BJ (cell line): ENCODE measurements at regions not wholly inside any gene's neighbourhood (a gene's known extent, or its start where the extent isn't known, plus 50 kb on each side); places are given as distances from the start of the nearest gene placed in this dataset.
"Not testable (repeated sequence)": the region's sequence is repeated elsewhere in the genome, so short reads cannot be mapped to it uniquely, and the experiment has no call there.

Experiments used
- CTCF ChIA-PET: fragments of 350-600 bp; formaldehyde crosslinking; extraction: SDS; loops from one replicate; lab custom pipeline; 2021; ENCODE audit warnings: antibody characterized with exemption, inconsistent platforms; lab: Yijun Ruan, JAX
- POLR2A ChIA-PET: fragments of 300-600 bp; sonication (Branson Sonifier 250); formaldehyde crosslinking; extraction: SDS; loops from one replicate; lab custom pipeline; 2021; ENCODE audit warnings: antibody characterized with exemption; lab: Charles Lee
- DNase-seq: peaks from one replicate; pipeline ENCODE4 v3.0.0-alpha.2; 2011; ENCODE audit warnings: low read depth
- H3K27me3 ChIP-seq: 2 replicates; pipeline ENCODE4 v1.6.0; 2011; ENCODE audit warnings: low read length; ENCODE audit not compliant: control insufficient read depth, insufficient read depth
- H3K36me3 ChIP-seq: 2 replicates; pipeline ENCODE4 v1.5.1; 2011; ENCODE audit warnings: low read length; ENCODE audit not compliant: control insufficient read depth, insufficient read depth
- H3K4me3 ChIP-seq: 2 replicates; pipeline ENCODE4 v1.5.1; 2011; ENCODE audit warnings: low read depth, mild to moderate bottlenecking, control low read depth, low read length
- TF ChIP-seq, protein P1 (sequence below): IDR thresholded peaks from 2 replicates; pipeline ENCODE4 v1.5.1; 2011; ENCODE audit warnings: low read depth, mild to moderate bottlenecking, control low read depth, inconsistent platforms, low read length, moderate library complexity; ENCODE audit not compliant: insufficient read depth

DNA sequence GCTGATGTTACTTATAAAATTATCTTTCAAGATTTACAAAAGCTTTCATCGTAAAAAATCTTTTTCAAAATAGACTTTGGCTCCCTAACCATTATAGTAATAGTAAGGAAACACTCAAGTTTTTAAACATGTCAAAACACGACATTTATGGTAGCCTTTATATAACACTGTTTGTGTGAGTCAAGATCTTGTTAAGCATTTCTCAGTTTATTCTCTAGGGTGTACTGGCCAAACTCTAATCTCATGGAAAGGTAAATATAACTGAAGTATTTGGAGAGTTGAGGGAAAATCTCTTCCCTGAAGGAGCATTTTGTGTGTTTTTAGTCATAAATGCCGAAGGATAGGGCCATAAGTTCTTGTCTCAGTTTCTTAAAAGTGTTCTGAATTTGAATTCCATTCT, 790.9 kb upstream of the NCAM2 start:
- H3K36me3 ChIP-seq, result no peaks in the 10 kb centered on the region
- ChIA-PET CTCF (no interaction called here), POLR2A (no interaction called here)
- TF ChIP-seq, protein P1, sequence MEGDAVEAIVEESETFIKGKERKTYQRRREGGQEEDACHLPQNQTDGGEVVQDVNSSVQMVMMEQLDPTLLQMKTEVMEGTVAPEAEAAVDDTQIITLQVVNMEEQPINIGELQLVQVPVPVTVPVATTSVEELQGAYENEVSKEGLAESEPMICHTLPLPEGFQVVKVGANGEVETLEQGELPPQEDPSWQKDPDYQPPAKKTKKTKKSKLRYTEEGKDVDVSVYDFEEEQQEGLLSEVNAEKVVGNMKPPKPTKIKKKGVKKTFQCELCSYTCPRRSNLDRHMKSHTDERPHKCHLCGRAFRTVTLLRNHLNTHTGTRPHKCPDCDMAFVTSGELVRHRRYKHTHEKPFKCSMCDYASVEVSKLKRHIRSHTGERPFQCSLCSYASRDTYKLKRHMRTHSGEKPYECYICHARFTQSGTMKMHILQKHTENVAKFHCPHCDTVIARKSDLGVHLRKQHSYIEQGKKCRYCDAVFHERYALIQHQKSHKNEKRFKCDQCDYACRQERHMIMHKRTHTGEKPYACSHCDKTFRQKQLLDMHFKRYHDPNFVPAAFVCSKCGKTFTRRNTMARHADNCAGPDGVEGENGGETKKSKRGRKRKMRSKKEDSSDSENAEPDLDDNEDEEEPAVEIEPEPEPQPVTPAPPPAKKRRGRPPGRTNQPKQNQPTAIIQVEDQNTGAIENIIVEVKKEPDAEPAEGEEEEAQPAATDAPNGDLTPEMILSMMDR, result no peak
- no peak overlapping the region for H3K4me3 ChIP-seq
- no peak for DNase-seq
- H3K27me3 ChIP-seq, result no peaks in the 10 kb centered on the region

DNA sequence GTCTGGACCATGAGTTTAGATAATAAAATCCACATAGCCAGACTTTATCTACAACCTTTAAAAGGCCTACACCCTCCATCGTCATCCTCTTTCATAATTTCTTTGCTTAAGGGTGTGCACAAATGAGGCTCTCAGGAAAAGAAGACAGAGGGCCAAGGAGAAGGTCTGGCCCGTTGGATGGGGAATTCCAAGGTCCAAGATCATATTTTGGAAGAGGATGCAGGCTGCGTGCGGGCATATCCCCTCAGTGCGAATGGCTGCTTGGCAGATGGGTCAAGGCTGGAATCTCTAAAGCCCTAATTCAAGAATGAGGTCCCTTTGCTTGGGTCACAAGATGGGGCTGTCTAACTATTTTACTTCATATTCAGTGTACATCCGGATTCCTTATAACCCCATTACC, 782.2 kb upstream of the NCAM2 start:
- no peak for DNase-seq
- no peaks in the 10 kb centered on the region for H3K27me3 ChIP-seq
- TF ChIP-seq, protein P1, result no peak

DNA sequence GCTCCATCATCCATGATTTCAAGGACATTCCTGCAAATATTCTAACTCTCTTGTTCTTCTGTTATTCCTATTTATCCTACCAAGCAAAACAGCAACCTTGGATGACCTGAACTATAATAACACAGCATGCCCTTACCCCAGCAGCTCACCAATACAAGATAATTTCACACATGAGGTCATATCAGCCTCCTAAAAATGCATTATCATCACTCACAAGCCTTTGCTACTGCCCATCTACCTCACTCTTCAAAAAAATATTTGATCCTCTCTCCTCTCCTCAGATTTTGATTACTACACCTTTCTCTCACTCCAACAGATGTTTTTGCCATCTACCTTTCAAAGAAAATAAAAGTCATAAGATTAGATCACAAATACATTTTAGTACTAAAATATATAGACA, 777.6 kb upstream of the NCAM2 start:
- H3K27me3 ChIP-seq, result no peaks in the 10 kb centered on the region
- no peaks in the 10 kb centered on the region for H3K36me3 ChIP-seq
- TF ChIP-seq, protein P1, result no peak
- ChIA-PET POLR2A (no interaction called here), CTCF (no interaction called here)
- no peak for DNase-seq
- no peak overlapping the region for H3K4me3 ChIP-seq

More for the DNA sequence above, 782.2 kb upstream of the NCAM2 start:
- Histone ChIP-seq H3K36me3 (no peaks in the 10 kb centered on the region), H3K4me3 (no peak overlapping the region)
- ChIA-PET CTCF (no interaction called here), POLR2A (no interaction called here)

DNA sequence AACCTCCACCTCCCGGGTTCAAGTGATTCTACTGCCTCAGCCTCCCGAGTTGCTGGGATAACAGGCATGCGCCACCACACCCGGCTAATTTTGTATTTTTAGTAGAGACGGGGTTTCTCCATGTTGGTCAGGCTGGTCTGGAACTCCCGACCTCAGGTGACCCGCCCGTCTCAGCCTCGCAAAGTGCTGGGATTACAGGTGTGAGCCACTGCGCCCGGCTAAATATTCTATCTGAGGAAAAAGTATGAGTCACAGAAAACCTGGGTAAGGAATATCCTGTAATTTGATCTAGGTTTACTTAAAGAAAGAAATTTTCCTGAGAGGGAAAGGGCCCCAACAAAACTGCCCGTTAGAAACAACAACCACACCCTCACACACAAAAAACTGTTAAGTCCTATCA, 776.2 kb upstream of the NCAM2 start:
- CTCF ChIA-PET, H3K36me3 ChIP-seq: not testable (repeated sequence)

DNA sequence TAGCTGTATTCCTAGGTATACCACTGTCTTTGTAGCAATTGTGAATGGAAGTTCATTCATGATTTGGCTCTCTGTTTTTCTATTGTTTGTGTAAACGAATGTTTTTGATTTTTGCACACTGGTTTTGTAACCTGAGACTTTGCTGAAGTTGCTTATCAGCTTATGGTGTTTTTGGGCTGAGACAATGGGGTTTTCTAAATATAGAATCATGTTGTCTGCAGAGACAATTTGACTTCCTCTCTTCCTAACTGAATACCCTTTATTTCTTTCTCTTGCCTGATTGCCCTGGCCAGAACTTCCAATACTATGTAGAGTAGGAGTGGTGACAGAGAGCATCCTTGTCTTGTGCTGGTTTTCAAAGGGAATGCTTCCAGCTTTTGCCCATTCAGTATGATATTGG, 761.6 kb upstream of the NCAM2 start:
- H3K4me3 ChIP-seq, H3K36me3 ChIP-seq, H3K27me3 ChIP-seq, DNase-seq, CTCF ChIA-PET, POLR2A ChIA-PET: not testable (repeated sequence)

More for the DNA sequence above, 776.2 kb upstream of the NCAM2 start:
- H3K4me3 ChIP-seq, POLR2A ChIA-PET, H3K27me3 ChIP-seq, DNase-seq: not testable (repeated sequence)

DNA sequence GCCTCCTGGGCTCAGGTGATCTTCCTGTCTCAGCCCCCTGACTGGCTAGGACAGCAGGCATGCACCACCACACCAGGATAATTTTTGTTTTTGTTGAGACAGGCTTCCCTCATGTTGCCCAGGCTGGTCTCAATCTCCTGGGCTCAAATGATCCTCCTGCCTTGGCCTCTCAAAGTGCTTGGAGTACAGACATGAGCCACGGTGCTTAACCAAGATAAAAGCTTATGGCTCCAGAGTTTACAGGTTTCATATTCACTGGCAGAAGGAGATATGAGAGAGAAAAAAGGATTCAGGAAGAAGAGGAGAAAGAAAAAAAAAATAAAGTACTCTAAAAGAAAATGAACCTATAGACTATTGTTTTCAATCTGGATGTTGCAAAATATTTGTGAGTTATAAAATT, 748.8 kb upstream of the NCAM2 start:
- POLR2A ChIA-PET, result no interaction called here
- TF ChIP-seq, protein P1, result no peak
- H3K36me3 ChIP-seq, result no peaks in the 10 kb centered on the region
- H3K4me3 ChIP-seq, result no peak overlapping the region
- CTCF ChIA-PET, result no interaction called here
- no peak for DNase-seq
- H3K27me3 ChIP-seq, result no peaks in the 10 kb centered on the region
